HG02943 (cell line): ENCODE measurements at regions not wholly inside any gene's neighbourhood (a gene's known extent, or its start where the extent isn't known, plus 50 kb on each side); places are given as distances from the start of the nearest gene placed in this dataset.
"Not testable (repeated sequence)": the region's sequence is repeated elsewhere in the genome, so short reads cannot be mapped to it uniquely, and the experiment has no call there.

Source experiments
- ATAC-seq: cut with Tn5 transposase; IDR thresholded peaks from one replicate; pipeline ENCODE4 v1.9.1; 2021; ENCODE audit warnings: mild to moderate bottlenecking, low read depth, moderate library complexity; ENCODE audit not compliant: unreplicated experiment

GRCh38 chr12:67892259-67893021 is 96.8 kb upstream of the IFNG-AS1 start:
- ATAC-seq: no peak

GRCh38 chr12:67893022-67893580 is 96.1 kb upstream of the IFNG-AS1 start:
- ATAC-seq: no peak

- not testable (repeated sequence) for ATAC-seq
These were observed 88.8 kb upstream of the IFNG-AS1 start for GRCh38 chr12:67900418-67900817.

GRCh38 chr12:67909091-67909531 is 80.1 kb upstream of the IFNG-AS1 start:
- ATAC-seq: no peak

GRCh38 chr12:67909681-67910080 is 79.6 kb upstream of the IFNG-AS1 start:
- no peak for ATAC-seq

- no peak for ATAC-seq
These were observed 78.6 kb upstream of the IFNG-AS1 start for GRCh38 chr12:67910360-67911274.

GRCh38 chr12:67911275-67911600 is 78.0 kb upstream of the IFNG-AS1 start:
- ATAC-seq: no peak

- no peak for ATAC-seq
These were observed 77.5 kb upstream of the IFNG-AS1 start for GRCh38 chr12:67911789-67912188.

- no peak for ATAC-seq
These were observed 73.9 kb upstream of the IFNG-AS1 start for GRCh38 chr12:67915335-67915851.

- ATAC-seq: no peak
These were observed 72.8 kb upstream of the IFNG-AS1 start for GRCh38 chr12:67916266-67916970.

GRCh38 chr12:67917811-67918210 is 71.4 kb upstream of the IFNG-AS1 start:
- no peak for ATAC-seq

GRCh38 chr12:67918441-67918840 is 70.8 kb upstream of the IFNG-AS1 start:
- ATAC-seq: no peak

GRCh38 chr12:67919406-67919805 is 69.8 kb upstream of the IFNG-AS1 start:
- ATAC-seq: no peak

GRCh38 chr12:67920413-67920812 is 68.8 kb upstream of the IFNG-AS1 start:
- no peak for ATAC-seq

- no peak for ATAC-seq
These were observed 68.0 kb upstream of the IFNG-AS1 start for GRCh38 chr12:67921286-67921685.

GRCh38 chr12:67922245-67922644 is 67.0 kb upstream of the IFNG-AS1 start:
- ATAC-seq: no peak

GRCh38 chr12:67925077-67925476 is 64.2 kb upstream of the IFNG-AS1 start:
- ATAC-seq: no peak

GRCh38 chr12:67925552-67925951 is 63.7 kb upstream of the IFNG-AS1 start:
- ATAC-seq: no peak

GRCh38 chr12:67926063-67926462 is 63.2 kb upstream of the IFNG-AS1 start:
- ATAC-seq: no peak

- ATAC-seq: no peak
These were observed 61.9 kb upstream of the IFNG-AS1 start for GRCh38 chr12:67927324-67927723.
